Mesenteric fat pad (tissue), 1 donor: ENCODE measurements at regions not wholly inside any gene's neighbourhood (a gene's known extent, or its start where the extent isn't known, plus 50 kb on each side); places are given as distances from the start of the nearest gene placed in this dataset.
"Not testable (repeated sequence)": the region's sequence is repeated elsewhere in the genome, so short reads cannot be mapped to it uniquely, and the experiment has no call there.

Source experiments
- DNase-seq: peaks from one replicate; pipeline ENCODE4 v3.0.0-alpha.2; 2020; ENCODE audit warnings: low spot score
- donor health status: DM: yes; HTN: yes; CAD: no.

DNA sequence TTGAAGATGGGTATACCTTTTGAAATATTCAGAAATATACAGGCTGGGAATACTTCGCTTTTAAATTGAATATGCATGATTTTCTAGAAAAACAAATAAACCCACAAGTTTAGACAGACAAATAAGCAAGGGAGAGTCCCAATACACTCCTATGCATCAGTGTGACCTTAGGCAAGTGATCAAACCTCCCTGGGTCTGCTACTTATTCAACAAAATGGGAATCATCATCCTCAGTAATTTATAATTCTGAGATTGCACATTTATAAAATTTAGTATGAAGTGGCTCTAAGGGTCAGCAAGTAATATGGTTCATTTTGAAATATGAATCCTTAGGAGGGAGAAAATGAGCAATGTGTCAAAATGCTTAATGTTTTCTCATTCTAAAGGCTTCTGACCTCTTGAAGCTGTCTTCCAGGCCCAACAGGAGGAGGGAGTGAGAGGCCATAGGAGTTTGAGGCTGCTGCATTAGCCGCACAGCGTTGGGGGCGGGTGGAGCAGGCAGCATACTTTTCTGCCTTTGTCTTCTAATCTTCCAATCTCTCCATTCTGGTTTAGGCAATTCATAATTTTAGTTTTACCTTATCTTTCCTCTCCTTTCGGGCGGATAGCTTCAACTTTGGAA, 155.1 kb downstream of the TRIB2 start:
- DNase-seq, result no peak

GRCh38 chr2:12877761-12878160, 161.0 kb downstream of the TRIB2 start:
- no peak for DNase-seq

DNA sequence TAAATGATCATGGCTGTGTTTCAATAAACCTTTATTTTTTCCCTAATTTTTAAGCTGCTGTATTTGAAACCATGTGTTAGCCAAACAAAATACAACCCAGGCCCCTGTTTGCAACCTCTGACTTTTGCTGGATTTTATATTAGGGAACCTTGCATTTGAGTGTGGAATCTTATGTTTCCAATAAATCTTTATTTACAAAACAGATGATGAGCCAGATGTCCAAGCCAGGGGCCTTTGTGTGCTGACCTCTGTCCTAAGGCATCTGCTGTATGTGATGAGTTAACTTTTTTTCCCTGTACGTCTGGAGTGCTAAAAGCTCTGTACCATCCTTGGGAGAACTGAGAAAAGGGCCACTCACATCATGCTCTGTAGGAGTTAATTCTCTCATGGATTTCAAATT, 162.9 kb downstream of the TRIB2 start:
- no peak for DNase-seq

DNA sequence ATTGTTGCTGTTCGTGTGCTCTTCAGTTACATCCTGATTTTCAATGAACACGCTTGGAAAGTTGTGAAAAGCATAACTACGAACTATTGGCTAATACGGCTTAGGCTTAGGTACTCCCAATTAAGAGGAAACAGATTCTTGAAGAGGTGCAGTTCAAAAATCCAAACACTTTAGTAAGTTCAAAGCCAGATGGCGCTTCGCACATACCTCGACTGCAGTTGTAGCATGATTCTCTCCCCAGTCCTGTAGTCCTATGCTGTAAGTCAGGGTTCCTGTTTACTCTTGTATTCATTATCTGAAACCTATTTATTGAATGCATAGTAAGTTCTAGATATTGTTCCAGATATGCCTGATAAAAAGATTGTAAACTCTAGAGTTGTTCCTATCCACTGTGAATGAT, 165.2 kb downstream of the TRIB2 start:
- DNase-seq, result no peak

GRCh38 chr2:12882393-12882792, 165.7 kb downstream of the TRIB2 start:
- DNase-seq, result no peak

GRCh38 chr2:12883906-12884305, 167.2 kb downstream of the TRIB2 start:
- no peak for DNase-seq

DNA sequence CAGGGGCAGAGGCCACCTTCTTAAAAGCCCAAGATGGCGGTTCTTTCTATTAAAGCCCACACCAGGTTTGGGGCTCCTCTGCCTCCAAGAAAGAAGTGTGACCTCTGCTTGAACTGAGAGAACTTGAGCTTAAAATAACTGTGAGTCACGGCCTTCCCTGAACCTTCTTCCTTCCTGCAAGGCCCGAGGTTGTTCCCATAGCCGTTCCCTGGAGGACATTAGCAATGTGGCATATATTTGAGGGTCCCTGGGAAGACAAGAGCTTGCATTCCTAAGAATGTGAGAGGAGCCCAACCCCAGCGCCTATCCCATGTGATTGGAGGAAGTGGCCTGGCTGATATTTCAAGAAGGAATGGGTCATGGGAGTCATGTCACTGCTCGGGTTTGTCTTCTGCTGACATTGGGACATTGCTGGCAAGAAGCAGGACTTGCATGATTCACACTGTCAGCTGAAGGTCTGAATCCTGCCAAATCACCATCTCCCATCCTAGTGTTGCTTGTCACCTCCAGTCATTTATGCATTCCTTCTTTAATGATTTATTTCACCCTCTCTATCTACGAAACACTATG, 168.1 kb downstream of the TRIB2 start:
- DNase-seq, result no peak

DNA sequence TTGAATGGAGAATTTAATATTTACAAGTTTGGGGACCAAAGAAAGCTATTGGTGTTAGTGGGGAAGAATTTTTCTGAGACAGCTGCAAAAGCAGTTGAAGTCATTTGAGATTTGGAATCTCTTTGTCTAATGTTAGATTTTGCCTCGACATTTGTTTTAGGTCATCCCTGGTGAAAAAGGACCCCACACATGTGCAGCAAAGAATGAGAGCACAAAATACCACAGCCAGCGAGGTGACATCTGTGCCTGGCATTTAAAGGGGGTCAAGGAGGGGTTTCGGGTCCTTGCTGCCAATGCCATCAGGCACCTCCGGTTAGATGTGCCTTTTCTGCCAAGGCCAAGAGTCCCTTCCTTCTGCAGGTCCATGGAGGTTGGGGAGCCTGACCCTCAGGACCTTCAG, 173.3 kb downstream of the TRIB2 start:
- no peak for DNase-seq

GRCh38 chr2:12890481-12890991, 173.8 kb downstream of the TRIB2 start:
- no peak for DNase-seq

DNA sequence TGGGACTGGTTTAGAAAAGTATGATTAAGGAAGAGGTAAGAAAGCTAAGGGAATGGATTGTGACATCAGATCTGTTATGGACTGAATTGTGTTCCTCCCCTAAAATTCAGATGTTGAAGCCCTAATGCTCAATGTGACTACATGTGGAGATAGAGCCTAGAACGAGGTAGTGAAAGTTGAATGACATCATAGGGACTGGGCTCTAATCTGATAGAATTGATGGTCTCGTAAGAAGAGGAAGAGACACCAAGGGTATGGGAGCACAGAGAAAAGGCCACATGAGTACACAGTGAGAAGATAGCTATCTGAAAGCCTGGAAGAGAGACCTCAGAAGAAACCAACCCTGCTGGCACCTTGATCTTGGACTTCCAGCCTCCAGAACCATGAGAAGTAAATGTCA, 178.3 kb downstream of the TRIB2 start:
- DNase-seq, result no peak

GRCh38 chr2:12896318-12896982, 179.7 kb downstream of the TRIB2 start:
- no peak for DNase-seq

DNA sequence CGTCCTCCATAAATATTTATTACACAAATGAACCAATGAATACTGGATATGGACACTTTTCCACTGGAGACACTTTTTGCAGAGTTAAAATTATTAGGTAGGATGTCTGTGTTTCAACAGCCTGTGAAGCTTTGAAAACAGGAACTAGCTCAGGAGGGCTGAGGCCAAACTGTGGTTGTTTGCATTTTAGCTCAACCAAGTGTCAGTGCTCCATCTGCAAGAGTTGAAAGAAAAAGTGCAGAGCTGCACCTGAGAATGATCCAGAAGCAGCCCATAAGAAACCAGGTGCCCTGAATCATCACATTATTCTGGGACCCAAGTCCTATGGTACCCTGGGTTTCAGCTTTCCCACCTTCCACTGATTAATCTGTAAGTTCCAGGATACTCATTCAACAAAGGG, 180.4 kb downstream of the TRIB2 start:
- no peak for DNase-seq

DNA sequence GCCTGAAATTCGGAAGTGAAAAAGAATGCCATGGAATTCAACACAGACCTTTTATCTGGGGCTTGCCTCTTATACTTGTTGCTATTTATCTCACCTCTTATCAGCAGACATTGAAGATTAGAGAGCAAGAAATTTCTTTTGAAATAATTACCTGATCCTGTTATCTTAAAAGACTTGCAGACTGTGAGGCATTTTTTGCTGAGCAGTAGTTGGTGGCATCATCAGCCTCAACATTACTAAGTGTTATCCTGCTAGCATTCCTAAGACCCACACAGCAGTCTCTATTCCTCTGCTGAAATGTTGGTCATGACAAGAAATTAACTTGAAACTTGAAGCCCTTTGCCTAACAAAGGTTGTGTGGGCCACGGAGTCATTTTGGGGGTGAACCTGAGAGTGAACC, 186.5 kb downstream of the TRIB2 start:
- DNase-seq, result no peak

GRCh38 chr2:12910431-12910830, 193.7 kb downstream of the TRIB2 start:
- no peak for DNase-seq

- DNase-seq, result no peak
Observed at GRCh38 chr2:12915787-12916186, 199.1 kb downstream of the TRIB2 start.

DNA sequence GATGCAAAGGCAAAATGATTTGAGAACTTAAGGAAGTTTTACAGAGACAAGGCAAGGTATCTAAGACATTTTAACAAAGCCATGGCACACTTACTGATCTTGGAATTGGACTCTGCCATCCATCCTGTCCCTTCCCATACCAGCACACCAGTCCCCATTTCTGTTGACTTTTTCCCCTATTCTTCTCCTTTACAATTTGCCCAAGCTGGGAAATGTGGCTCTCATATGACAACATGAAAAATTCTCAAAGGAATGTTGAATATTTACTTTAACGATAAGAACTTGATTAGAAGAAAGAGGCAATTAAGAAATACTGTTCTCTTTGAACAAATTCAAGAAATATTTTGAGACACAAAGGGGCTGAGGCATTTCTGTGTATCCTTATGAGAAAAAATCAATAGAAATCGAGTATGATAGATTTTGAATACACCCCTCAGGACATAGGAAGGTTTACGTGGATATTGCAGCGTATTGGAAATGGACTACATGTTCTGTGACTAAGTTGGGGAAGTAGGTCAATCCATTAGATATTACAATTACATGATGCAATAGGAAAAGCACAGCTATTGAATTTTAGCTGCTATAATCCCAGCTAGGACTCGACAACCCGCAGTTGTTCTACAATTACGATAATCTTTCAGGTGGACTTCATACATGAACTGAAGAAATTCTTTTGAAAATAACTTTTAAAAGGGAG, 201.6 kb downstream of the TRIB2 start:
- no peak for DNase-seq

DNA sequence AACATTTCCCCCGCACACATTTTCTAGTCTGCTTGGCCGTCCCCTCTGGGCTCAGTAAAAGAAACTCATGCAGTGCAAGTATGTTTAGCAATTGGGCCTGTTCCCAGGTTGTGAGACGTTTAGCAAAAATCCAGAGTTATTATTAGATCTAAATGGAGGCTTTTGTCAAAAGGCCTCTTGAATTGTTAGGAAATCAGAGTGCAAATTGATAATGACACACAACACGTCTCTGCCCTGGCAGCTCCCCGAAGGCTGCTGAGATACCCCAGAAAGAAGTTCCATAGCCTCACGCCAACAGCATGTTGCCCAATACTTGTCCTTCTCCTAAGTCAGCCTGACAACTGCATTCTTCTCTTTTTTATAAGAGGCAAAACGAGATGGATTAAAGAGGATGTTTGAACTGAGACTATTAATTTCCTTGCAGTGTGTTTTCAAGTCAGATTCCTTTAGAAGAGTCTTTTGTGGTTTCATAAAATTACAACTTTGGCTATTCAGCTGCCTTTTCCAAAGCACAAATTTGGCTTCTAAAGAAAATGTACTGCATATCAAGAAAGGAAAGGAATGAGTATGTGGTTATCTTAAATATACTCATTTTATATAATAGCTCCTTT, 202.2 kb downstream of the TRIB2 start:
- no peak for DNase-seq

- DNase-seq, result no peak
Observed at GRCh38 chr2:12921321-12921720, 204.6 kb downstream of the TRIB2 start.

GRCh38 chr2:12923907-12924610, 207.3 kb downstream of the TRIB2 start:
- DNase-seq, result no peak

DNA sequence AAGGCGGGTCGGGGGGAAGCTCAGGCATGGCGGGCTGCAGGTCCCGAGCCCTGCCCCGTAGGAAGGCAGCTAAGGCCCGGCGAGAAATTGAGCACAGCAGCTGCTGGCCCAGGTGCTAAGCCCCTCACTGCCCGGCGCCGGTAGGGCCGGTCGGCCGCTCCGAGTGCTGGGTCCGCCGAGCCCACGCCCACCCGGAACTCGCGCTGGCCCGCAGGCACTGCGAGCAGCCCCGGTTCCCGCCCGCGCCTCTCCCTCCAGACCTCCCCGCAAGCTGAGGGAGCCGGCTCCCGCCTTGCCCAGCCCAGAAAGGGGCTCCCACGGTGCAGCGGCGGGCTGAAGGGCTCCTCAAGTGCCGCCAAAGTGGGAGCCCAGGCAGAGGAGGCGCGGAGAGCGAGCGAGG, 209.9 kb downstream of the TRIB2 start:
- DNase-seq, result not testable (repeated sequence)

- no peak for DNase-seq
Observed at GRCh38 chr2:12928197-12928774, 211.6 kb downstream of the TRIB2 start.
